ENCODE measurements at regions not wholly inside any gene's neighbourhood (a gene's known extent, or its start where the extent isn't known, plus 50 kb on each side); places are given as distances from the start of the nearest gene placed in this dataset.

GRCh38 chr18:78789850-78790249, 189.8 kb upstream of the SALL3 start:
- TF ChIP-seq, protein P1, sequence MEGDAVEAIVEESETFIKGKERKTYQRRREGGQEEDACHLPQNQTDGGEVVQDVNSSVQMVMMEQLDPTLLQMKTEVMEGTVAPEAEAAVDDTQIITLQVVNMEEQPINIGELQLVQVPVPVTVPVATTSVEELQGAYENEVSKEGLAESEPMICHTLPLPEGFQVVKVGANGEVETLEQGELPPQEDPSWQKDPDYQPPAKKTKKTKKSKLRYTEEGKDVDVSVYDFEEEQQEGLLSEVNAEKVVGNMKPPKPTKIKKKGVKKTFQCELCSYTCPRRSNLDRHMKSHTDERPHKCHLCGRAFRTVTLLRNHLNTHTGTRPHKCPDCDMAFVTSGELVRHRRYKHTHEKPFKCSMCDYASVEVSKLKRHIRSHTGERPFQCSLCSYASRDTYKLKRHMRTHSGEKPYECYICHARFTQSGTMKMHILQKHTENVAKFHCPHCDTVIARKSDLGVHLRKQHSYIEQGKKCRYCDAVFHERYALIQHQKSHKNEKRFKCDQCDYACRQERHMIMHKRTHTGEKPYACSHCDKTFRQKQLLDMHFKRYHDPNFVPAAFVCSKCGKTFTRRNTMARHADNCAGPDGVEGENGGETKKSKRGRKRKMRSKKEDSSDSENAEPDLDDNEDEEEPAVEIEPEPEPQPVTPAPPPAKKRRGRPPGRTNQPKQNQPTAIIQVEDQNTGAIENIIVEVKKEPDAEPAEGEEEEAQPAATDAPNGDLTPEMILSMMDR (IDR thresholded peaks at IDR 0.05), result no peak
- TF ChIP-seq POLR2AphosphoS5 (IDR thresholded peaks at IDR 0.05), result no peak
- no peak for TF ChIP-seq POLR2A (IDR thresholded peaks at IDR 0.05)
- TF ChIP-seq EP300 (IDR thresholded peaks at IDR 0.05; ENCODE audit: low read depth), result no peak
